A673 (cell line): ENCODE measurements at regions not wholly inside any gene's neighbourhood (a gene's known extent, or its start where the extent isn't known, plus 50 kb on each side); places are given as distances from the start of the nearest gene placed in this dataset.

Source experiments
- EZH2 ChIP-seq: fragments of 200-600 bp; sonication (generic); IDR thresholded peaks from 2 replicates; pipeline ENCODE4 v1.6.1; 2017; ENCODE audit warnings: borderline replicate concordance, low read depth, mild to moderate bottlenecking, mixed read lengths, antibody characterized with exemption, low read length; ENCODE audit not compliant: poor library complexity, severe bottlenecking
- TF ChIP-seq, protein P1 (sequence below): fragments of 300-800, 200-600 bp; sonication (generic); conservative IDR thresholded peaks from 2 replicates; pipeline ENCODE4 v1.5.1; 2017; ENCODE audit warnings: low read depth, mild to moderate bottlenecking, antibody characterized with exemption, low read length, moderate library complexity, mixed read lengths

- TF ChIP-seq, protein P1, sequence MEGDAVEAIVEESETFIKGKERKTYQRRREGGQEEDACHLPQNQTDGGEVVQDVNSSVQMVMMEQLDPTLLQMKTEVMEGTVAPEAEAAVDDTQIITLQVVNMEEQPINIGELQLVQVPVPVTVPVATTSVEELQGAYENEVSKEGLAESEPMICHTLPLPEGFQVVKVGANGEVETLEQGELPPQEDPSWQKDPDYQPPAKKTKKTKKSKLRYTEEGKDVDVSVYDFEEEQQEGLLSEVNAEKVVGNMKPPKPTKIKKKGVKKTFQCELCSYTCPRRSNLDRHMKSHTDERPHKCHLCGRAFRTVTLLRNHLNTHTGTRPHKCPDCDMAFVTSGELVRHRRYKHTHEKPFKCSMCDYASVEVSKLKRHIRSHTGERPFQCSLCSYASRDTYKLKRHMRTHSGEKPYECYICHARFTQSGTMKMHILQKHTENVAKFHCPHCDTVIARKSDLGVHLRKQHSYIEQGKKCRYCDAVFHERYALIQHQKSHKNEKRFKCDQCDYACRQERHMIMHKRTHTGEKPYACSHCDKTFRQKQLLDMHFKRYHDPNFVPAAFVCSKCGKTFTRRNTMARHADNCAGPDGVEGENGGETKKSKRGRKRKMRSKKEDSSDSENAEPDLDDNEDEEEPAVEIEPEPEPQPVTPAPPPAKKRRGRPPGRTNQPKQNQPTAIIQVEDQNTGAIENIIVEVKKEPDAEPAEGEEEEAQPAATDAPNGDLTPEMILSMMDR: no peak
- no peak for TF ChIP-seq EZH2
Measured at GRCh38 chr11:79627281-79627680, 186.5 kb upstream of the TENM4 start.
